Trophoblast cell (in vitro differentiated cells and primary cell): ENCODE measurements at regions not wholly inside any gene's neighbourhood (a gene's known extent, or its start where the extent isn't known, plus 50 kb on each side); places are given as distances from the start of the nearest gene placed in this dataset.

ENCODE experiments used
- DNase-seq, 2 donors: peaks; one replicate each; pipeline ENCODE4 v3.0.0-alpha.2; 2016
- H2AFZ ChIP-seq: 2 replicates; pipeline ENCODE4 v1.6.1; 2013; ENCODE audit warnings: low read length, moderate library complexity, mild to moderate bottlenecking; ENCODE audit not compliant: insufficient read depth, poor library complexity
- H2AK5ac ChIP-seq: 2 replicates; pipeline ENCODE4 v1.6.1; 2013; ENCODE audit warnings: mild to moderate bottlenecking, low read length
- H2BK120ac ChIP-seq: 2 replicates; pipeline ENCODE4 v1.6.1; 2013; ENCODE audit warnings: low read length, mild to moderate bottlenecking, moderate library complexity; ENCODE audit not compliant: insufficient read depth, poor library complexity
- H2BK12ac ChIP-seq: 2 replicates; pipeline ENCODE4 v1.6.1; 2013; ENCODE audit warnings: mild to moderate bottlenecking, low read length, moderate library complexity
- H2BK5ac ChIP-seq: 2 replicates; pipeline ENCODE4 v1.6.1; 2013; ENCODE audit warnings: low read length, low read depth, moderate library complexity, mild to moderate bottlenecking; ENCODE audit not compliant: poor library complexity
- H3K14ac ChIP-seq: 2 replicates; pipeline ENCODE4 v1.6.1; 2013; ENCODE audit warnings: mild to moderate bottlenecking, low read length
- H3K18ac ChIP-seq: 2 replicates; pipeline ENCODE4 v1.6.1; 2013; ENCODE audit warnings: mild to moderate bottlenecking, low read length
- H3K23ac ChIP-seq: 2 replicates; pipeline ENCODE4 v1.6.1; 2013; ENCODE audit warnings: low read length
- H3K27ac ChIP-seq: 2 replicates; pipeline ENCODE4 v1.5.1; 2013; ENCODE audit warnings: low read depth, mild to moderate bottlenecking, inconsistent platforms, low read length, moderate library complexity
- H3K27me3 ChIP-seq: 2 replicates; pipeline ENCODE4 v1.6.1; 2013; ENCODE audit warnings: inconsistent platforms, mild to moderate bottlenecking, low read length, moderate library complexity; ENCODE audit not compliant: insufficient read depth
- H3K36me3 ChIP-seq, 2 experiments: 1 replicate in 1 of 2; 2 replicates in 1 of 2; pipeline ENCODE4 v1.6.1; 2013; ENCODE audit warnings: low read length in 2 of 2, mild to moderate bottlenecking in 2 of 2, moderate library complexity in 1 of 2; ENCODE audit not compliant: insufficient read depth in 2 of 2, control insufficient read depth in 1 of 2
- H3K4ac ChIP-seq: 2 replicates; pipeline ENCODE4 v1.6.1; 2013; ENCODE audit warnings: low read depth, mild to moderate bottlenecking, low read length, moderate library complexity
- H3K4me1 ChIP-seq, 2 experiments: 1 replicate in 1 of 2; 2 replicates in 1 of 2; pipeline ENCODE4 v1.6.1; 2013; ENCODE audit warnings: low read length in 2 of 2, mild to moderate bottlenecking in 2 of 2, moderate library complexity in 1 of 2; ENCODE audit not compliant: insufficient read depth in 2 of 2, control insufficient read depth in 1 of 2
- H3K4me2 ChIP-seq: 2 replicates; pipeline ENCODE4 v1.6.1; 2013; ENCODE audit warnings: inconsistent platforms, mild to moderate bottlenecking, low read length, moderate library complexity
- H3K4me3 ChIP-seq: 2 replicates; pipeline ENCODE4 v1.5.1; 2013; ENCODE audit warnings: mild to moderate bottlenecking, low read depth, low read length, inconsistent platforms
- H3K79me1 ChIP-seq: one replicate; pipeline ENCODE4 v1.6.1; 2013; ENCODE audit warnings: low read length
- H3K79me2 ChIP-seq: 2 replicates; pipeline ENCODE4 v1.6.1; 2013; ENCODE audit warnings: low read length, mild to moderate bottlenecking; ENCODE audit not compliant: control insufficient read depth, insufficient read depth, poor library complexity
- H3K9ac ChIP-seq: 2 replicates; pipeline ENCODE4 v1.6.1; 2013; ENCODE audit warnings: mild to moderate bottlenecking, low read length
- H3K9me3 ChIP-seq: 2 replicates; pipeline ENCODE4 v1.6.1; 2013; ENCODE audit warnings: low read depth, mild to moderate bottlenecking, control low read depth, inconsistent platforms, low read length; ENCODE audit not compliant: insufficient read depth
- H4K12ac ChIP-seq: 2 replicates; pipeline ENCODE4 v1.6.1; 2013; ENCODE audit warnings: low read depth, mild to moderate bottlenecking, low read length, moderate library complexity
- H4K8ac ChIP-seq: 2 replicates; pipeline ENCODE4 v1.6.1; 2013; ENCODE audit warnings: low read depth, mild to moderate bottlenecking, low read length, moderate library complexity
- H4K91ac ChIP-seq: one replicate; pipeline ENCODE4 v1.6.1; 2013; ENCODE audit warnings: low read depth, mild to moderate bottlenecking, low read length, moderate library complexity
- WGBS: extraction: QIAGEN DNeasy Blood & Tissue Kit; methylation state at CpG from one replicate; pipeline ENCODE4 v1.1.7; 2013; ENCODE audit warnings: missing lambda C conversion rate; ENCODE audit not compliant: insufficient read length, insufficient coverage; ENCODE audit errors: extremely low coverage; 5-methylcytosine and 5-hydroxymethylcytosine counted together

DNA sequence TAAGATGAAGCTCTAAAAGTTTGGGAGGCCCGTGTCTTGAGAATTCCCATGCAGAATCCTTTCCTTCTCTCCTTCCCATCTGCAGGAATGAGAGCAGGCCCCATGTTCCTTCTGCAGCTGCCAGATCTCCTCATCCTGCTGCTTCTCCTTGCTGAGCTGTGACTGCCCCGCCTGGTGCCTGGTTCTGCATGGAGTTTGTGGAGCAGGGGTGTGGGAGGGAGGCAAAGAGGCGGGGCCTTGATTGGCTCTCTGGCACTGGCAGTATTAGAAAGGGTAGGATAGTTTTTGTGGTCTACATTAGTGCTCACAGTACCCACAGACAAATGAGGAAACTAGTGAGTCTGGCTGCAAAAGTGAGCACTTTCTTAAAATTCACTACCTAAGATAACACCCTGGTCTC, 91.1 kb upstream of the CLPB start:
- H2BK5ac ChIP-seq, result no peak overlapping the region
- no peaks in the 10 kb centered on the region for H3K27me3 ChIP-seq
- H3K4me1 ChIP-seq, result no peaks in the 10 kb centered on the region
- no peak overlapping the region for H3K18ac ChIP-seq
- DNase-seq, result no peak
- H4K8ac ChIP-seq, result no peak overlapping the region
- H2AFZ ChIP-seq, result no peak overlapping the region
- no peak overlapping the region for H4K12ac ChIP-seq
- no peak overlapping the region for H4K91ac ChIP-seq
- H3K9me3 ChIP-seq, result no peaks in the 10 kb centered on the region
- H3K27ac ChIP-seq, result no peak overlapping the region
- H3K4me3 ChIP-seq, result no peak overlapping the region
- H3K4ac ChIP-seq, result no peak overlapping the region
- no peak overlapping the region for H3K23ac ChIP-seq
- no peak overlapping the region for H2AK5ac ChIP-seq
- H2BK12ac ChIP-seq, result no peak overlapping the region
- WGBS, result no CpG with 5 or more reads among the region's 3 CpGs
- no peak overlapping the region for H2BK120ac ChIP-seq
- H3K14ac ChIP-seq, result no peak overlapping the region
- no peaks in the 10 kb centered on the region for H3K79me2 ChIP-seq
- H3K9ac ChIP-seq, result no peak overlapping the region
- H3K36me3 ChIP-seq, result no peaks in the 10 kb centered on the region
- no peak overlapping the region for H3K4me2 ChIP-seq
- H3K79me1 ChIP-seq, result no peaks in the 10 kb centered on the region

DNA sequence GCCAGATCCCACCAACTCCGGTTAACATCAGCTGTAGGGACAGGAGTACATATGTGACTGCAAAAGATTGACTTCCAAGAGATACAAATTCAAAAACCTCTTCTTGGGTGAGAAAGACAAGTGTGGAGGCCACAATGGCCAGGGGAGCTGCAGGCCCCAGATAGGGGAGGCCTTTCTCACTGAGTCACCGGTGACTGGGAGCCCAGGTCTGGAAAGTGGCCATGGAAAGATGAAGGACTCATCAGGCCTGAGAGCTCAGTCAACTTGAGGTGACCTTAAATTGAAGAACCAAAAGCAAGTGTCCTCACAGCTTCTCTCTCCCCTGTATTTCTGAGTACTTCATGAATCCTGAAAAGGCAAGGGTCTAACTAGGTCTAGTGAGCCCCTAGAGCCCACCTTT, 90.4 kb upstream of the CLPB start:
- H3K4me2 ChIP-seq, result no peak overlapping the region
- H4K91ac ChIP-seq, result no peak overlapping the region
- H3K23ac ChIP-seq, result no peak overlapping the region
- no peak overlapping the region for H3K14ac ChIP-seq
- H3K18ac ChIP-seq, result no peak overlapping the region
- H3K9ac ChIP-seq, result no peak overlapping the region
- no peaks in the 10 kb centered on the region for H3K9me3 ChIP-seq
- no peak overlapping the region for H2AFZ ChIP-seq
- H3K79me2 ChIP-seq, result no peaks in the 10 kb centered on the region
- H4K8ac ChIP-seq, result no peak overlapping the region
- H3K27me3 ChIP-seq, result no peaks in the 10 kb centered on the region
- no peak overlapping the region for H2AK5ac ChIP-seq
- H3K4ac ChIP-seq, result no peak overlapping the region
- H4K12ac ChIP-seq, result no peak overlapping the region
- H2BK5ac ChIP-seq, result no peak overlapping the region
- no peak for DNase-seq
- H2BK12ac ChIP-seq, result no peak overlapping the region
- no peak overlapping the region for H3K27ac ChIP-seq
- H2BK120ac ChIP-seq, result no peak overlapping the region
- no peak overlapping the region for H3K4me3 ChIP-seq
- no peaks in the 10 kb centered on the region for H3K4me1 ChIP-seq
- WGBS, result no CpG with 5 or more reads among the region's 2 CpGs
- H3K79me1 ChIP-seq, result no peaks in the 10 kb centered on the region
- H3K36me3 ChIP-seq, result no peaks in the 10 kb centered on the region

DNA sequence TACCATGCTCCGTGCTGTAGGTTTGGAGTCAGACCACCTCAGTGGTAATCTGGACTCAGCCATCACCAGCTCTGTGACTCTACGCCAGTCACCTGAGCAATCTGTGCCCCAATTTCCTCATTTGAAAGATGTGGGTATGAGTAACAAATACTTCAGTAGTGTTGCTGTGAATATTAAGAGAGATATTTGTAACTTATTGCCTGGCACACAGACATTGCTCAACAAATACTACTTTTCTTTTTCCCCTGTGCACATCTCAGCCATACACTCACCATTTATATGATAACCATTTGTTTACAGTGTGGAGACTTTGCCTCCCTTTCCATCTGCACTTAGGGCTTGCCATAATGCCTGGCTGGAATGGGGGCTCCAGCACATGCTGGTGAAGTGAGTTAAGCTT, 89.7 kb upstream of the CLPB start:
- no peak overlapping the region for H2BK5ac ChIP-seq
- H3K23ac ChIP-seq, result no peak overlapping the region
- no peak overlapping the region for H3K4me3 ChIP-seq
- no peak overlapping the region for H3K27ac ChIP-seq
- H2AFZ ChIP-seq, result no peak overlapping the region
- no peak overlapping the region for H3K4me2 ChIP-seq
- H3K9ac ChIP-seq, result no peak overlapping the region
- H2BK120ac ChIP-seq, result no peak overlapping the region
- no peak overlapping the region for H3K18ac ChIP-seq
- no peak overlapping the region for H4K12ac ChIP-seq
- H3K79me1 ChIP-seq, result no peaks in the 10 kb centered on the region
- no peaks in the 10 kb centered on the region for H3K36me3 ChIP-seq
- H4K8ac ChIP-seq, result no peak overlapping the region
- no peak overlapping the region for H3K4ac ChIP-seq
- H3K79me2 ChIP-seq, result no peaks in the 10 kb centered on the region
- no peaks in the 10 kb centered on the region for H3K9me3 ChIP-seq
- no peaks in the 10 kb centered on the region for H3K4me1 ChIP-seq
- H2AK5ac ChIP-seq, result no peak overlapping the region
- DNase-seq, result no peak
- no peak overlapping the region for H2BK12ac ChIP-seq
- WGBS, result no CpG with 5 or more reads among the region's 2 CpGs
- H3K14ac ChIP-seq, result no peak overlapping the region
- no peaks in the 10 kb centered on the region for H3K27me3 ChIP-seq
- no peak overlapping the region for H4K91ac ChIP-seq

DNA sequence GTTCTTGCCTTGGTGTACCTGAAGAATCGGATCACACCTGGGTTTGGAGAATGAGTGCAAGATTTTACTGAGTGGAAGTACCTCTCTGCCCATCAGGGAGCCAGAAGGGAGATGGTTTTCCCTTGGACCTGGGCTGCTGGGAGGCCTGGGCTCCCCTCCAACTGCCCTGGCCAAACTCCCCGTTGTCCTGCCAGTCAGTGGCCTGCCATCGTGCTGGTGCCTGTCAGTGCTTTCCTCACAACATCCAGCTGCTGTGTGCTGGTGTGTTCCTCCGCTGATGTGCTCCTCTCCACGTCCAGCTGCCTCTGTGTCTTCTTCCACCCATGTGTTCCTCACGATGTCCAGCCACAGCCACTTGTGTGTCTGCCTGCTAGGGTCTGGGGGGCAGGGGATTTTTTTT, 87.9 kb upstream of the CLPB start:
- Histone ChIP-seq H2BK5ac (no peak overlapping the region), H3K27ac (no peak overlapping the region), H3K4me2 (no peak overlapping the region), H2AFZ (no peak overlapping the region), H4K91ac (no peak overlapping the region), H3K9ac (no peak overlapping the region), H3K14ac (no peak overlapping the region), H3K9me3 (no peaks in the 10 kb centered on the region), H3K27me3 (no peaks in the 10 kb centered on the region), H2BK12ac (no peak overlapping the region), H4K8ac (no peak overlapping the region), H3K18ac (no peak overlapping the region), H3K4me1 (no peaks in the 10 kb centered on the region), H3K79me2 (no peaks in the 10 kb centered on the region), H4K12ac (no peak overlapping the region), H2BK120ac (no peak overlapping the region), H3K4me3 (no peak overlapping the region), H3K23ac (no peak overlapping the region), H3K4ac (no peak overlapping the region), H3K36me3 (no peaks in the 10 kb centered on the region), H3K79me1 (no peaks in the 10 kb centered on the region), H2AK5ac (no peak overlapping the region)
- WGBS, result no CpG with 5 or more reads among the region's 6 CpGs
- DNase-seq, result no peak
